Gastroesophageal sphincter (tissue), 3 donors: ENCODE measurements at regions not wholly inside any gene's neighbourhood (a gene's known extent, or its start where the extent isn't known, plus 50 kb on each side); places are given as distances from the start of the nearest gene placed in this dataset.

ENCODE experiments used
- POLR2AphosphoS5 ChIP-seq: sonication (generic); formaldehyde crosslinking; IDR thresholded peaks from one replicate; pipeline ENCODE4 v1.6.1; 2017; ENCODE audit warnings: antibody characterized with exemption
- TF ChIP-seq, protein P1 (sequence below), 4 experiments: fragments of 200-600 bp in 2 of 4; fragments of 450-650 bp in 2 of 4; sonication (generic) in 1 of 4; IDR thresholded peaks; one replicate each; pipeline ENCODE4 v1.5.1; 2017 to 2019; ENCODE audit warnings: antibody characterized with exemption in 4 of 4, mild to moderate bottlenecking in 2 of 4, moderate library complexity in 2 of 4

DNA sequence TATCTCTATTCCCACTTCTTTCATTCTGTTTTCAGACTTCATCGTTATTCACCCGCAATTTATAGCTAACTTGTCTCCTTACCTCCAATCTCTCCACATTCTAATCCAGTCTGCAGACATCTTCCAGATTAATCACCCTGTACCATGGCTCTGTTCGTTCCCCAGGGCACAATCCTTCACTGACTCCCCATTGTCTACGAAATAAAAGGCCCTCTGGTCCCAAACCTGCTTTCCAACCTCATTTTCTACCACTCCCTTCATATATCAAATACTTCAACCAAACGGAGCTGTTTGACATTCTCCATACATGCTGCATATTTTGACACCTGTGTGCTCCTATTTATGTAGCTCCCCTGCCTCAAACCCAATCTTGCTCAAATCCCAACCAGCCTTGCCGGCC, 1720.6 kb upstream of the WWC1 start:
- TF ChIP-seq, protein P1, sequence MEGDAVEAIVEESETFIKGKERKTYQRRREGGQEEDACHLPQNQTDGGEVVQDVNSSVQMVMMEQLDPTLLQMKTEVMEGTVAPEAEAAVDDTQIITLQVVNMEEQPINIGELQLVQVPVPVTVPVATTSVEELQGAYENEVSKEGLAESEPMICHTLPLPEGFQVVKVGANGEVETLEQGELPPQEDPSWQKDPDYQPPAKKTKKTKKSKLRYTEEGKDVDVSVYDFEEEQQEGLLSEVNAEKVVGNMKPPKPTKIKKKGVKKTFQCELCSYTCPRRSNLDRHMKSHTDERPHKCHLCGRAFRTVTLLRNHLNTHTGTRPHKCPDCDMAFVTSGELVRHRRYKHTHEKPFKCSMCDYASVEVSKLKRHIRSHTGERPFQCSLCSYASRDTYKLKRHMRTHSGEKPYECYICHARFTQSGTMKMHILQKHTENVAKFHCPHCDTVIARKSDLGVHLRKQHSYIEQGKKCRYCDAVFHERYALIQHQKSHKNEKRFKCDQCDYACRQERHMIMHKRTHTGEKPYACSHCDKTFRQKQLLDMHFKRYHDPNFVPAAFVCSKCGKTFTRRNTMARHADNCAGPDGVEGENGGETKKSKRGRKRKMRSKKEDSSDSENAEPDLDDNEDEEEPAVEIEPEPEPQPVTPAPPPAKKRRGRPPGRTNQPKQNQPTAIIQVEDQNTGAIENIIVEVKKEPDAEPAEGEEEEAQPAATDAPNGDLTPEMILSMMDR (IDR thresholded peaks at IDR 0.05): no peak
- no peak for TF ChIP-seq POLR2AphosphoS5
